Thyroid gland (tissue), 4 donors: ENCODE measurements at regions not wholly inside any gene's neighbourhood (a gene's known extent, or its start where the extent isn't known, plus 50 kb on each side); places are given as distances from the start of the nearest gene placed in this dataset.

Experiments used
- DNase-seq, 2 donors: peaks; one replicate each; pipeline ENCODE4 v3.0.0-alpha.2; 2019
- H3K27ac ChIP-seq, 3 donors: fragments of 200-600 bp; sonication (generic); 1 replicate in 2 of 3; 2 replicates in 1 of 3; pipeline ENCODE4 v1.5.1; 2016 to 2019; ENCODE audit warnings: mild to moderate bottlenecking in 1 of 3, moderate library complexity in 1 of 3
- H3K27me3 ChIP-seq: fragments of 200-600 bp; sonication (generic); one replicate; pipeline ENCODE4 v1.5.1; 2019
- H3K36me3 ChIP-seq, 2 donors: fragments of 200-600 bp; sonication (generic); one replicate each; pipeline ENCODE4 v1.5.1; 2016 to 2019
- H3K4me1 ChIP-seq, 2 donors: fragments of 200-600 bp; sonication (generic); one replicate each; pipeline ENCODE4 v1.5.1; 2017 to 2019
- H3K4me3 ChIP-seq, 3 donors: fragments of 200-600 bp; sonication (generic); replicated peaks in 1 of 3; 1 replicate in 2 of 3; 2 replicates in 1 of 3; pipeline ENCODE4 v1.5.1; 2016; ENCODE audit warnings: mild to moderate bottlenecking in 1 of 3
- H3K9me3 ChIP-seq: fragments of 200-600 bp; sonication (generic); one replicate; pipeline ENCODE4 v1.5.1; 2017
- POLR2A ChIP-seq, 2 donors: fragments of 450-650 bp; IDR thresholded peaks; one replicate each; pipeline ENCODE4 v1.6.1; 2017; ENCODE audit warnings: antibody characterized with exemption in 2 of 2, mild to moderate bottlenecking in 2 of 2, moderate library complexity in 1 of 2
- WGBS, 2 donors: methylation state at CpG; one replicate each; pipeline ENCODE4 v1.1.5; 2017; 5-methylcytosine and 5-hydroxymethylcytosine counted together
- intact Hi-C: fragments of 100-400 bp; cut with DNase I; formaldehyde crosslinking; loops from one replicate; pipeline ENCODE4 v1.15.1; 2023
- TF ChIP-seq, protein P1 (sequence below), 6 experiments: fragments of 200-600 bp in 3 of 6; fragments of 450-650 bp in 3 of 6; sonication (generic) in 3 of 6; IDR thresholded peaks; one replicate each; pipeline ENCODE4 v1.5.1; 2016 to 2019; ENCODE audit warnings: antibody characterized with exemption in 6 of 6, mild to moderate bottlenecking in 2 of 6, inconsistent platforms in 1 of 6, moderate library complexity in 1 of 6

DNA sequence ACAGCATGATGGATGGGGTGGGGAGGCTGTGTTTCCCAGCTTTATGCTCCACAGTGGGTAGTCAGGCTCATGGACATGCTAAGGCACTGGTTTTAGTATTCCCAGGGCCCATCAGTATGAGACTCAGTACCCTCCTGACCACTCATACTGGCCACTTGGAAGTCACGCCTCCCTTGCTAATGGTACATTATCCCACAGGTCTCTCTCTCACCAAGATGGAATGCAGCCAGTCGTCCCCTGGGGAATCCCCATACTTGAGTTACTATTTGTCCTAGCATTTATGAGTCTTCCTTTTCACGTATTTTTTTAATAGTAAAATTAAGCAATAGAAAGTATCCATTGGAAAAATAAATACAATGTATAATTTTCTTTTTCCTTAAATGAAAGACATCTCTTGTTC, 80.6 kb upstream of the TBX20 start:
- Histone ChIP-seq H3K4me1 (no peaks in the 10 kb centered on the region), H3K27me3 (no peaks in the 10 kb centered on the region), H3K27ac (no peak overlapping the region), H3K9me3 (no peaks in the 10 kb centered on the region), H3K36me3 (no peaks in the 10 kb centered on the region), H3K4me3 (no peak overlapping the region)
- 62 to 66% methylated on average over 3 of the region's 3 CpGs for WGBS, 2 donors
- intact Hi-C loops, result no loop called here
- TF ChIP-seq, protein P1, sequence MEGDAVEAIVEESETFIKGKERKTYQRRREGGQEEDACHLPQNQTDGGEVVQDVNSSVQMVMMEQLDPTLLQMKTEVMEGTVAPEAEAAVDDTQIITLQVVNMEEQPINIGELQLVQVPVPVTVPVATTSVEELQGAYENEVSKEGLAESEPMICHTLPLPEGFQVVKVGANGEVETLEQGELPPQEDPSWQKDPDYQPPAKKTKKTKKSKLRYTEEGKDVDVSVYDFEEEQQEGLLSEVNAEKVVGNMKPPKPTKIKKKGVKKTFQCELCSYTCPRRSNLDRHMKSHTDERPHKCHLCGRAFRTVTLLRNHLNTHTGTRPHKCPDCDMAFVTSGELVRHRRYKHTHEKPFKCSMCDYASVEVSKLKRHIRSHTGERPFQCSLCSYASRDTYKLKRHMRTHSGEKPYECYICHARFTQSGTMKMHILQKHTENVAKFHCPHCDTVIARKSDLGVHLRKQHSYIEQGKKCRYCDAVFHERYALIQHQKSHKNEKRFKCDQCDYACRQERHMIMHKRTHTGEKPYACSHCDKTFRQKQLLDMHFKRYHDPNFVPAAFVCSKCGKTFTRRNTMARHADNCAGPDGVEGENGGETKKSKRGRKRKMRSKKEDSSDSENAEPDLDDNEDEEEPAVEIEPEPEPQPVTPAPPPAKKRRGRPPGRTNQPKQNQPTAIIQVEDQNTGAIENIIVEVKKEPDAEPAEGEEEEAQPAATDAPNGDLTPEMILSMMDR (IDR thresholded peaks at IDR 0.05), result no peak
- no peak for TF ChIP-seq POLR2A (IDR thresholded peaks at IDR 0.05)
- DNase-seq, result no peak

DNA sequence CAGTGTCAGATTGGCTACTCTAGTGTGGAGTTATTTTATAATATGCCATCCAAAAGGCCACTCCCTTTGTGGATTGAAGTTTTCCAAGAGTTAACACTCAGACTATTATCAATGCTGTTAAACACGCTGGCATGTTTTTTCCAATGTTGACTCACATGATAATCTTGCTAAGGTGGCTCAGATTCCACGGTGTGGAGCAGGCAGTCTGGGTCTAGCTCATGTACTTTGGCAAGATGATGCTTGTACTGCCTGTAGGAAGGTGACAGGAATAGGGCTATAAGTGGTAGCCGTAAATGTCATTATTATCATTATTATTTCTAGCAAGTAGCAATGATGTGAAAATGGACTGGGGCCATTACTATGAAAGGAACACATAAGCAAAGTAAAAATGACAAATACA, 79.4 kb upstream of the TBX20 start:
- Histone ChIP-seq H3K27me3 (no peaks in the 10 kb centered on the region), H3K36me3 (no peaks in the 10 kb centered on the region), H3K4me3 (no peak overlapping the region), H3K4me1 (no peaks in the 10 kb centered on the region), H3K27ac (no peak overlapping the region), H3K9me3 (no peaks in the 10 kb centered on the region)
- TF ChIP-seq, protein P1 (IDR thresholded peaks at IDR 0.05), result no peak
- no peak for TF ChIP-seq POLR2A (IDR thresholded peaks at IDR 0.05)
- no peak for DNase-seq
- 80 to 89% methylated on average over 3 of the region's 3 CpGs for WGBS, 2 donors
- intact Hi-C loops, result no loop called here

DNA sequence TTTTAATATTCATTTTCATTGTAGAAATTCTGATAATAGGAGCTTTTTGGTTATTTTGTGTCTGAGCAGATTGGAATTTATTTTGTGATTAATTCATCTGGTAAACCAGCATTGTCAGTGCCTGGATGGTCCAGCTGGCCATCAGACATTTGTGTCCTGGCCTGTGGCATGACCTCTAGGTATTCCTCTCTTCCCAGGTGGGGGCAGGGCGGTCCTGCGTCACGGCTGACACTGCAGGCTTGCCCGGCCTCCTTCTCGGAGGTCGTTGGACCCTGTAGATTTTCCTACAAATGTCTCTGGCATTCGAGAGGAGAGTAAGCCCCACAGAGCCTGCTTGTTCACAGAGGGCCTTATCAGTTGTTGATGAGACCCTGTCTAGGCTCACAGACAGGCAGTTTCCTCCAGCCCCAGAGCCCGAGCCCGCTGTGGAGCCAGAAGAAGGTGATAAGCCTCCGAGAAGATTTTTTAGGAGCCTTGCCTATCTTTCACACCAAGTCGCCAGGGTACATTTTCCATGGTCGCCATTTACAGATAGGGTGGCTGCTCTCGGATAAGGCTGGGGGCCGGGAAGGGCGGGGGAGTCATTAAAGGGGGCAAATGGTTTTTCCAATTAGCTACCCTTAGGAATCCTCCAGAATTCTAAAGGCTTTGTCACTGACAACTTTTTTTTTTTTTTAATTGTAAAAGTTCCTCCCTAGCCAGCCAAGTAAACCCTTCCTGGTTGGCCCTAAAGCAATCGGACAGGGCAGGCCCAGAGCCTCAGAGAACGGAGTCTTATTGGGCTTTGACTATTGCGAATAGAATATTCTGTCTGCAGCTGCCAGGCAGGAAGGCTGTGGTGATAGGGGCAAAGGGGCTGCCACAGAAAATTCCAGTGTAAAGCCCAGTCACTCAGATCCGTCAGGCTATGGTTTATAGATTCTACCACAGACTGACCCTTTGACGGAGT, 78.1 kb upstream of the TBX20 start:
- H3K4me1 ChIP-seq, result no peaks in the 10 kb centered on the region
- no peaks in the 10 kb centered on the region for H3K27me3 ChIP-seq
- no peak overlapping the region for H3K4me3 ChIP-seq
- intact Hi-C loops, result no loop called here
- no peak overlapping the region for H3K27ac ChIP-seq
- no peaks in the 10 kb centered on the region for H3K36me3 ChIP-seq
- no peaks in the 10 kb centered on the region for H3K9me3 ChIP-seq
- DNase-seq, result no peak
- TF ChIP-seq, protein P1 (IDR thresholded peaks at IDR 0.05), result no peak
- TF ChIP-seq POLR2A (IDR thresholded peaks at IDR 0.05), result no peak
- 65 to 75% methylated on average over 16 to 18 of the region's 20 CpGs for WGBS, 2 donors

DNA sequence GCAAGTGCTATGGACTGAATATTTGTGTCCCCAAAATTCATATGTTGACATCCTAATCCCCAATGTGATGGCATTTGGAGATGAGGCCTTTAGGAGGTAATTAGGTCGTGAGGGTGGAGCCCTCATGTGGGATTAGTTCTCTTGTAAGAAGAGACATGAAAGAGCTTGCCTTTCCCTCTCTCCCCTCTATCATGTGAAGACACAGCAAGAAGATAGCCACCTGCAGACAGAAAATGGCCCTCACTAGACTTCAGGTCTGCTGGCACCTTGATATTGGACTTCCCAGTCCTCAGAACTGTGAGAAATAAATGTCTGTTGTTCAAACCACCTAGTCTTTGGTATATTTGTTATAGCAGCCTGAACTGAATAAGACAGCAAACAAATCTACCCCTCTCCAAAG, 75.1 kb upstream of the TBX20 start:
- 69 to 70% methylated on average over 1 of the region's 1 CpG for WGBS, 2 donors

DNA sequence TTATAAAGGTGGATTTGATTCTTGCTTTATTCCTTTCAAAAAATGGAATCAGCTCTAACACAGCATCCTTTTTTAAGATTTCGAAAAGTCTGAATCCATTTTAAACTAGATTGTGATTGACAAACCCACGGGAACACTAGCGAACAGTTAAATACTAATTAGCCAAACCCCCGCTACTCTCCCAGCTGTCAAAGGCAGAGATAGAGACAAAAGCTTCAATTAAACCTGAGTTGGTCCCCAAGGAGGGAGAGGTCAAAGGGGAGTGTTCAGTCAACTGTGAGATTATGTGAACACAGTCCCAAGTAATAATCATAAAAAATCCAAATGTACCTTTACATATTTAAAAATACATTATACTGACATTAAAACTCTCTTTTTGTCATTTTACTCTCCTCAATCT, 65.7 kb upstream of the TBX20 start:
- no peaks in the 10 kb centered on the region for H3K27me3 ChIP-seq
- no peak overlapping the region for H3K27ac ChIP-seq
- intact Hi-C loops, result no loop called here
- H3K4me3 ChIP-seq, result no peak overlapping the region
- no peaks in the 10 kb centered on the region for H3K4me1 ChIP-seq
- no peaks in the 10 kb centered on the region for H3K36me3 ChIP-seq
- WGBS, 2 donors, result 66 to 68% methylated on average over 4 of the region's 4 CpGs
- H3K9me3 ChIP-seq, result no peaks in the 10 kb centered on the region
- DNase-seq, result no peak
- TF ChIP-seq, protein P1 (IDR thresholded peaks at IDR 0.05), result no peak
- no peak for TF ChIP-seq POLR2A (IDR thresholded peaks at IDR 0.05)

More for the DNA sequence above, 75.1 kb upstream of the TBX20 start:
- Histone ChIP-seq H3K36me3 (no peaks in the 10 kb centered on the region), H3K27me3 (no peaks in the 10 kb centered on the region), H3K27ac (no peak overlapping the region), H3K9me3 (no peaks in the 10 kb centered on the region), H3K4me1 (no peaks in the 10 kb centered on the region), H3K4me3 (no peak overlapping the region)
- intact Hi-C loops, result no loop called here
- no peak for TF ChIP-seq POLR2A (IDR thresholded peaks at IDR 0.05)
- TF ChIP-seq, protein P1 (IDR thresholded peaks at IDR 0.05), result no peak
- no peak for DNase-seq
